HEK293 (cell line): ENCODE measurements at regions not wholly inside any gene's neighbourhood (a gene's known extent, or its start where the extent isn't known, plus 50 kb on each side); places are given as distances from the start of the nearest gene placed in this dataset.

Source experiments
- KLF10 ChIP-seq: fragments of 450-650 bp; IDR thresholded peaks from 2 replicates; pipeline ENCODE4 v1.5.1; 2018; ENCODE audit warnings: missing biosample characterization, mild to moderate bottlenecking, missing genetic modification characterization
- ZBTB10 ChIP-seq: fragments of 450-650 bp; formaldehyde crosslinking; IDR thresholded peaks from 2 replicates; pipeline ENCODE4 v1.5.1; 2016; ENCODE audit warnings: missing biosample characterization, missing genetic modification characterization
- ZNF341 ChIP-seq: fragments of 450-650 bp; formaldehyde crosslinking; IDR thresholded peaks from 2 replicates; pipeline ENCODE4; 2016; ENCODE audit warnings: low read depth, missing biosample characterization, missing genetic modification characterization
- ZNF843 ChIP-seq: fragments of 450-650 bp; formaldehyde crosslinking; IDR thresholded peaks from 2 replicates; pipeline ENCODE4 v1.5.1; 2016; ENCODE audit warnings: missing biosample characterization, missing genetic modification characterization

- TF ChIP-seq ZNF341 (tag by site-specific recombination) (no peak), ZNF843 (tag by site-specific recombination) (no peak), KLF10 (tag by site-specific recombination) (no peak), ZBTB10 (no peak)
Observed at GRCh38 chr9:109894921-109895758, 115.1 kb downstream of the PALM2AKAP2 start.
